Heart left ventricle (tissue), 16 donors: ENCODE measurements at regions not wholly inside any gene's neighbourhood (a gene's known extent, or its start where the extent isn't known, plus 50 kb on each side); places are given as distances from the start of the nearest gene placed in this dataset.

Experiments
- ATAC-seq, 4 donors: fragments of 200-7000 bp; cut with Tn5 transposase; one replicate each; pipeline ENCODE4 v1.9.1; 2020 to 2022; ENCODE audit warnings: moderate library complexity in 4 of 4, mild to moderate bottlenecking in 3 of 4, moderate number of reproducible peaks in 1 of 4
- DNase-seq, 5 donors: peaks; one replicate each; pipeline ENCODE4 v3.0.0-alpha.2; 2020
- H3K27ac ChIP-seq, 12 donors: fragments of 200-600 bp; sonication (generic) in 4 of 12; one replicate each; pipeline versions ENCODE4 v1.5.0 to v1.8.0; 2016 to 2022; ENCODE audit warnings: mild to moderate bottlenecking in 2 of 12
- H3K27me3 ChIP-seq, 9 donors: fragments of 200-600 bp; sonication (generic) in 2 of 9; one replicate each; pipeline versions ENCODE4 v1.5.1 to v1.8.0; 2016 to 2022; ENCODE audit warnings: mild to moderate bottlenecking in 3 of 9
- H3K36me3 ChIP-seq, 9 donors: fragments of 200-600 bp; sonication (generic) in 2 of 9; one replicate each; pipeline versions ENCODE4 v1.5.0 to v1.8.0; 2018 to 2022; ENCODE audit warnings: mild to moderate bottlenecking in 2 of 9
- H3K4me1 ChIP-seq, 12 donors: fragments of 200-600 bp; sonication (generic) in 4 of 12; one replicate each; pipeline versions ENCODE4 v1.5.0 to v1.8.0; 2016 to 2022; ENCODE audit warnings: mild to moderate bottlenecking in 3 of 12
- H3K4me3 ChIP-seq, 12 donors: fragments of 200-600 bp; sonication (generic) in 4 of 12; one replicate each; pipeline versions ENCODE4 v1.5.0 to v1.8.0; 2017 to 2022; ENCODE audit warnings: mild to moderate bottlenecking in 9 of 12, moderate library complexity in 4 of 12
- H3K9me3 ChIP-seq, 12 donors: fragments of 200-600 bp; sonication (generic) in 4 of 12; one replicate each; pipeline versions ENCODE4 v1.5.0 to v1.8.0; 2016 to 2022; ENCODE audit warnings: mild to moderate bottlenecking in 1 of 12
- POLR2A ChIP-seq, 2 donors: fragments of 450-650 bp; IDR thresholded peaks; one replicate each; pipeline ENCODE4 v1.6.1; 2017; ENCODE audit warnings: antibody characterized with exemption in 2 of 2, mild to moderate bottlenecking in 2 of 2, moderate library complexity in 2 of 2
- whole genome bisulfite sequencing, 4 donors: extraction: QIAGEN DNeasy Blood & Tissue Kit in 2 of 4; methylation state at CpG; one replicate each; pipeline versions ENCODE4 v1.1.5 to v1.1.7; 2013 to 2018; 5-methylcytosine and 5-hydroxymethylcytosine counted together
- intact Hi-C, 10 donors: fragments of 100-400 bp; cut with DNase I; formaldehyde crosslinking; loops; one replicate each; pipeline versions ENCODE4 v1.11.1 to v1.14.2; 2022
- TF ChIP-seq, protein P1 (sequence below), 12 donors: fragments of 200-600 bp; sonication (generic) in 4 of 12; IDR thresholded peaks; one replicate each; pipeline versions ENCODE4 v1.5.0 to v1.8.0; 2018 to 2022; ENCODE audit warnings: antibody characterized with exemption in 12 of 12, mild to moderate bottlenecking in 5 of 12
- donor health status: ischemic (EF 13 %, LVEDD 7.1; RV severe dilation, severe dysfunction).
- donor health status: healthy with polysubstance abuse.
- donor health status: DM: no; HTN: yes; CAD: no.
- donor health status: DM: no; HTN: no; CAD: no.
- donor health status: ischemic (EF 25% LVEDD 6.9; RV normal size, moderate dysfunction).
- donor health status: ischemic (EF 25% LVEDD 5.7; RV mildly dilated, moderate dysfunction).
- donor health status: healthy.
- donor health status: DM: yes; HTN: yes; CAD: no.
- donor health status: ischemic (EF 35%, LVEDD 5.7; RV mildly dilated, moderate dysfunction).
- donor health status: nonischemic (EF 11% LVEDD 7.7; RV severe dilation, severe dysfunction).
- donor health status: DM: yes; HTN: yes; CAD: no.
- donor health status: PGD.
- donor health status: ischemic (EF 29% LVEDD 5.4; RV normal size, mild dysfunction).
- donor health status: nonischemic (EF 23%, LVEDD 6.1; RV moderate dilation, normal function).

DNA sequence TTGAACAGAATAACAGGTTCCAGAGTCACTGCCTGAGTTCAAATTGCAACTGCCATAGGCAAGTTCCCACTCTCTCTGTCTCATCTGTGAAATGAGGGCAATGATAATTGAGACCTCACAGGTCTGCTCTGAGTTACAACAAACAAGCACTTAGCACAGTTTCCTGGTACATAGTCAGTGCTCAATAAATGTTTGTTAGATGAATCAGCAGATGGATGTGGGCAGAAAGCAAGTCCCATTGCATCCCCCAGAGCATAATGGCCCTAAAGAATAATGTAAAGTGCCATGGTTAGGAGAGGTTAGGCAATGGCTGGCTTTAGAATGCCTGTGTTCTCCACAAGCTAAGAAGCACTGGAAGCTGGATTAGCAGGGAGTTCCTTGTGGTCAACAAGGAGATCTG is 136.5 kb upstream of the LARP1 start:
- no peaks in the 10 kb centered on the region for H3K36me3 ChIP-seq
- TF ChIP-seq POLR2A (IDR thresholded peaks at IDR 0.05), result no peak
- TF ChIP-seq, protein P1, sequence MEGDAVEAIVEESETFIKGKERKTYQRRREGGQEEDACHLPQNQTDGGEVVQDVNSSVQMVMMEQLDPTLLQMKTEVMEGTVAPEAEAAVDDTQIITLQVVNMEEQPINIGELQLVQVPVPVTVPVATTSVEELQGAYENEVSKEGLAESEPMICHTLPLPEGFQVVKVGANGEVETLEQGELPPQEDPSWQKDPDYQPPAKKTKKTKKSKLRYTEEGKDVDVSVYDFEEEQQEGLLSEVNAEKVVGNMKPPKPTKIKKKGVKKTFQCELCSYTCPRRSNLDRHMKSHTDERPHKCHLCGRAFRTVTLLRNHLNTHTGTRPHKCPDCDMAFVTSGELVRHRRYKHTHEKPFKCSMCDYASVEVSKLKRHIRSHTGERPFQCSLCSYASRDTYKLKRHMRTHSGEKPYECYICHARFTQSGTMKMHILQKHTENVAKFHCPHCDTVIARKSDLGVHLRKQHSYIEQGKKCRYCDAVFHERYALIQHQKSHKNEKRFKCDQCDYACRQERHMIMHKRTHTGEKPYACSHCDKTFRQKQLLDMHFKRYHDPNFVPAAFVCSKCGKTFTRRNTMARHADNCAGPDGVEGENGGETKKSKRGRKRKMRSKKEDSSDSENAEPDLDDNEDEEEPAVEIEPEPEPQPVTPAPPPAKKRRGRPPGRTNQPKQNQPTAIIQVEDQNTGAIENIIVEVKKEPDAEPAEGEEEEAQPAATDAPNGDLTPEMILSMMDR (IDR thresholded peaks at IDR 0.05), result no peak

DNA sequence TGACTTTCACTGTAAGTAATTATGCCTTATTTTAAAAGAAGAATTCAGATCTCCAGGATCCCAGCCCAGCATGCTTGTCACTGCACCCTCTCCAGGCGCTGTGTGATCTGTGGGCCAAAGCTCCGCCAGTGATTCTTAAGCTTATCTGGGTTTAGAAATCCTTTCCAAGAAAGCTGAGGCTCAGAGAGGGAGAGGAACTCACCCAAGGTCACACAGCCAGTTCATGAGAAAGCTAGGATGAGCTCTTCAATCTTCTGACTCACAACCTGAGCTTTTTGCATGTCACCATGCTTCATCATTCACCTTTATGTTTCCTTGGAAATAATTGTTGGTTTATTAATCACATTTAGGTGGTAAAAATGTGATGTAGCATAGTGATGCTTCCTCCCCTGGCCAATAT is 136.6 kb upstream of the HAND1 start:
- no peak overlapping the region for H3K27ac ChIP-seq
- H3K4me3 ChIP-seq, result no peak overlapping the region
- peaks cover 0 to 15% (median 10%) of the 10 kb centered on the region in 12 donors for H3K4me1 ChIP-seq
- WGBS, 4 donors, result 72 to 100% (median 85%) methylated on average over 1 to 2 of the region's 2 CpGs
- no peak for ATAC-seq
- peaks cover 3 to 46% (median 14%) of the 10 kb centered on the region in 9 donors for H3K27me3 ChIP-seq
- H3K36me3 ChIP-seq, result no peaks in the 10 kb centered on the region
- intact Hi-C loops, result loop anchor here in 1 of 10 donors (10.0 kb wide), 1 partner anchor 640 kb away; no protein-coding TSS in a partner anchor
- TF ChIP-seq, protein P1 (IDR thresholded peaks at IDR 0.05), result no peak
- no peak for TF ChIP-seq POLR2A (IDR thresholded peaks at IDR 0.05)
- H3K9me3 ChIP-seq, result no peaks in the 10 kb centered on the region
- DNase-seq, result no peak

More for the DNA sequence above, 136.5 kb upstream of the LARP1 start:
- H3K9me3 ChIP-seq, result no peaks in the 10 kb centered on the region
- intact Hi-C loops, result loop anchor here in 1 of 10 donors (10.0 kb wide), 1 partner anchor 644 kb away; no protein-coding TSS in a partner anchor
- H3K27me3 ChIP-seq, result peaks cover 0 to 13% (median 0%) of the 10 kb centered on the region in 9 donors
- H3K27ac ChIP-seq, result no peak overlapping the region
- DNase-seq (no peak), ATAC-seq (no peak)
- no peaks in the 10 kb centered on the region for H3K4me1 ChIP-seq
- H3K4me3 ChIP-seq, result no peak overlapping the region

DNA sequence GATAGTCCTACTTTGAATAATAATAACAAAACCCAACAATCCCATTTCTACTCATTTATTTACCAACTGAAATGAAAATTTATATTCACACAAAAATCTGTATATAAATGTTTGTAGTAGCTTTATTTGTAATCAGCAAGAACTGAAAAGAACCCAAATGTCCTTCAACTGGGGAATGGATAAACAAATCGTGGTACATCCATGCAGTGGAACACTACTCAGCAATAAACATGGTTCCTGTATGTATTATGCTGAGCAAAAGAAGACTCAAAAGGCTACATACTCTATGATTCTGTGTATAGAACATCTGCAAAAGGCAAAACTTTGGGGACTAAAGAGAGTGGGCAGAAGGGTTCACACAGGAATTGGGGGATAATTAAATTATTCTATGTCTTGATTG is 136.1 kb upstream of the HAND1 start:
- H3K9me3 ChIP-seq, result no peaks in the 10 kb centered on the region
- H3K4me1 ChIP-seq, result peaks cover 0 to 15% (median 10%) of the 10 kb centered on the region in 12 donors
- intact Hi-C loops, result loop anchor here in 1 of 10 donors (10.0 kb wide), 1 partner anchor 639 kb away; no protein-coding TSS in a partner anchor
- H3K36me3 ChIP-seq, result no peaks in the 10 kb centered on the region
- H3K27me3 ChIP-seq, result peaks cover 6 to 51% (median 14%) of the 10 kb centered on the region in 9 donors
- no peak for DNase-seq
- no peak for ATAC-seq
- no peak overlapping the region for H3K27ac ChIP-seq
- TF ChIP-seq POLR2A (IDR thresholded peaks at IDR 0.05), result no peak
- TF ChIP-seq, protein P1 (IDR thresholded peaks at IDR 0.05), result no peak
- 79 to 92% (median 86%) methylated on average over 1 of the region's 1 CpG for WGBS, 4 donors
- H3K4me3 ChIP-seq, result no peak overlapping the region

DNA sequence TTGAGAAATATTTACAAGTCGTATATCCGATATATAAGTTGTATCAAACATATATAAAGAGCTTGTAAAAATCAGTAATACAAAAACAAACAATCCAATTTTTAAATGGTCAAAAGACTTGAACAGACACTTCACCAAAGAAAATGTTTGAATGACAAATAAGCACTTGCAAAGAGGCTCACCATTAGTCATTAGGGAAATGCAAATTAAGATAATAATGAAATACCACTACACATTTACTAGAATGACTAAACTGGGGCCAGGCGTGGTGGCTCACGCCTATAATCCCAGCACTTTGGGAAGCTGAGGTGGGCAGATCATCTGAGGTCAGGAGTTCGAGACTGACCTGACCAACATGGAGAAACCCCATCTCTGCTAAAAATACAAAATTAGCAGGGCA is 134.6 kb upstream of the HAND1 start:
- Histone ChIP-seq H3K4me3 (no peak overlapping the region), H3K27ac (no peak overlapping the region), H3K36me3 (no peaks in the 10 kb centered on the region), H3K4me1 (peaks cover 0 to 15% (median 10%) of the 10 kb centered on the region in 12 donors), H3K27me3 (peaks cover 10 to 58% (median 14%) of the 10 kb centered on the region in 9 donors), H3K9me3 (no peaks in the 10 kb centered on the region)
- intact Hi-C loops, result loop anchor here in 1 of 10 donors (10.0 kb wide), 1 partner anchor 638 kb away; no protein-coding TSS in a partner anchor
- ATAC-seq (no peak), DNase-seq (no peak)
- TF ChIP-seq, protein P1 (IDR thresholded peaks at IDR 0.05), result no peak
- TF ChIP-seq POLR2A (IDR thresholded peaks at IDR 0.05), result no peak
- WGBS, 4 donors, result 88 to 92% (median 90%) methylated on average over 5 of the region's 5 CpGs
